Upper lobe of right lung (tissue), 1 donor: ENCODE measurements at regions not wholly inside any gene's neighbourhood (a gene's known extent, or its start where the extent isn't known, plus 50 kb on each side); places are given as distances from the start of the nearest gene placed in this dataset.
A peak's percentile ranks its signal among the peaks of the same experiment; 100 is the strongest.
"Not testable (repeated sequence)": the region's sequence is repeated elsewhere in the genome, so short reads cannot be mapped to it uniquely, and the experiment has no call there.

Experiments
- ATAC-seq: fragments of 200-7000 bp; cut with Tn5 transposase; one replicate; pipeline ENCODE4 v1.9.1; 2020; ENCODE audit warnings: mild to moderate bottlenecking, moderate library complexity
- DNase-seq: peaks from one replicate; pipeline ENCODE4 v3.0.0-alpha.2; 2020
- H3K27ac ChIP-seq: fragments of 200-600 bp; one replicate; pipeline ENCODE4 v1.8.0; 2022
- H3K27me3 ChIP-seq: fragments of 200-600 bp; one replicate; pipeline ENCODE4 v1.8.0; 2022; ENCODE audit warnings: mild to moderate bottlenecking
- H3K36me3 ChIP-seq: fragments of 200-600 bp; one replicate; pipeline ENCODE4 v1.8.0; 2022
- H3K4me1 ChIP-seq: fragments of 200-600 bp; one replicate; pipeline ENCODE4 v1.8.0; 2022
- H3K4me3 ChIP-seq: fragments of 200-600 bp; one replicate; pipeline ENCODE4 v1.8.0; 2022; ENCODE audit warnings: mild to moderate bottlenecking
- H3K9me3 ChIP-seq: fragments of 200-600 bp; one replicate; pipeline ENCODE4 v1.8.0; 2022
- CTCF ChIP-seq: fragments of 200-600 bp; IDR thresholded peaks from one replicate; pipeline ENCODE4 v1.8.0; 2022; ENCODE audit warnings: antibody characterized with exemption
- intact Hi-C: fragments of 100-400 bp; cut with DNase I; formaldehyde crosslinking; loops from one replicate; pipeline ENCODE4 v1.11.0; 2022
- donor health status: DM: no; HTN: yes; CAD: no; lungs with severe emphysema.

- Histone ChIP-seq H3K27me3 (no peaks in the 10 kb centered on the region), H3K36me3 (no peaks in the 10 kb centered on the region), H3K27ac (no peak overlapping the region), H3K4me1 (no peaks in the 10 kb centered on the region), H3K9me3 (no peaks in the 10 kb centered on the region), H3K4me3 (no peak overlapping the region)
- intact Hi-C loops, result no loop called here
- TF ChIP-seq CTCF, result no peak
- ATAC-seq, result no peak
- no peak for DNase-seq
These were observed 375.5 kb upstream of the MAGEB18 start for GRCh38 chrX:25762656-25763055.

GRCh38 chrX:25771853-25772252 lies 366.3 kb upstream of the MAGEB18 start:
- H3K4me1 ChIP-seq, H3K4me3 ChIP-seq, H3K9me3 ChIP-seq, intact Hi-C loops, H3K36me3 ChIP-seq, H3K27ac ChIP-seq, ATAC-seq, H3K27me3 ChIP-seq: not testable (repeated sequence)
- peak; percentile 29 for DNase-seq

GRCh38 chrX:25797796-25798195 lies 340.3 kb upstream of the MAGEB18 start:
- H3K4me1 ChIP-seq, H3K4me3 ChIP-seq, ATAC-seq, H3K27ac ChIP-seq, H3K36me3 ChIP-seq, H3K9me3 ChIP-seq, H3K27me3 ChIP-seq, intact Hi-C loops, DNase-seq: not testable (repeated sequence)

- no peak for TF ChIP-seq CTCF
- Histone ChIP-seq H3K4me3 (no peak overlapping the region), H3K27me3 (no peaks in the 10 kb centered on the region), H3K9me3 (no peaks in the 10 kb centered on the region), H3K27ac (no peak overlapping the region), H3K4me1 (no peaks in the 10 kb centered on the region), H3K36me3 (no peaks in the 10 kb centered on the region)
- DNase-seq (no peak), ATAC-seq (no peak)
- intact Hi-C loops, result no loop called here
These were observed 332.4 kb upstream of the MAGEB18 start for GRCh38 chrX:25805744-25806143.

GRCh38 chrX:25807022-25807421 lies 331.1 kb upstream of the MAGEB18 start:
- DNase-seq, result no peak
- H3K4me3 ChIP-seq, result no peak overlapping the region
- H3K4me1 ChIP-seq, result no peaks in the 10 kb centered on the region
- H3K27me3 ChIP-seq, result no peaks in the 10 kb centered on the region
- H3K36me3 ChIP-seq, result no peaks in the 10 kb centered on the region
- H3K9me3 ChIP-seq, result no peaks in the 10 kb centered on the region
- no peak for ATAC-seq
- H3K27ac ChIP-seq, result no peak overlapping the region
- intact Hi-C loops, result no loop called here
- TF ChIP-seq CTCF, result no peak

GRCh38 chrX:25810202-25810601 lies 327.9 kb upstream of the MAGEB18 start:
- Histone ChIP-seq H3K36me3 (no peaks in the 10 kb centered on the region), H3K27me3 (no peaks in the 10 kb centered on the region), H3K4me3 (no peak overlapping the region), H3K4me1 (no peaks in the 10 kb centered on the region), H3K9me3 (no peaks in the 10 kb centered on the region), H3K27ac (no peak overlapping the region)
- DNase-seq (no peak), ATAC-seq (no peak)
- no peak for TF ChIP-seq CTCF
- intact Hi-C loops, result no loop called here

GRCh38 chrX:25819879-25820278 lies 318.3 kb upstream of the MAGEB18 start:
- no peaks in the 10 kb centered on the region for H3K36me3 ChIP-seq

More at GRCh38 chrX:25819879-25820278, 318.3 kb upstream of the MAGEB18 start:
- intact Hi-C loops, result no loop called here
- no peaks in the 10 kb centered on the region for H3K27me3 ChIP-seq
- H3K4me3 ChIP-seq, result no peak overlapping the region
- ATAC-seq (no peak), DNase-seq (no peak)
- no peaks in the 10 kb centered on the region for H3K9me3 ChIP-seq
- no peak overlapping the region for H3K27ac ChIP-seq
- TF ChIP-seq CTCF, result no peak
- no peaks in the 10 kb centered on the region for H3K4me1 ChIP-seq
